Body of pancreas (tissue), 4 donors: ENCODE measurements at regions not wholly inside any gene's neighbourhood (a gene's known extent, or its start where the extent isn't known, plus 50 kb on each side); places are given as distances from the start of the nearest gene placed in this dataset.
"Not testable (repeated sequence)": the region's sequence is repeated elsewhere in the genome, so short reads cannot be mapped to it uniquely, and the experiment has no call there.

Source experiments
- ATAC-seq: fragments of 150-250 bp; one replicate; pipeline ENCODE4 v1.9.1; 2016
- DNase-seq, 4 donors: peaks; one replicate each; pipeline ENCODE4 v3.0.0-alpha.2; 2019
- H3K27ac ChIP-seq, 4 donors: fragments of 200-600 bp; sonication (generic); 1 replicate in 3 of 4; 2 replicates in 1 of 4; pipeline versions ENCODE4 v1.5.1 to v1.6.1; 2016 to 2019; ENCODE audit warnings: mild to moderate bottlenecking in 1 of 4, mixed read lengths in 1 of 4, moderate library complexity in 1 of 4
- H3K27me3 ChIP-seq, 2 donors: fragments of 200-600 bp; sonication (generic); one replicate each; pipeline ENCODE4 v1.6.0; 2016; ENCODE audit warnings: mild to moderate bottlenecking in 1 of 2
- H3K36me3 ChIP-seq, 2 donors: fragments of 200-600 bp; sonication (generic); replicated peaks in 1 of 2; 2 replicates each; pipeline ENCODE4 v1.5.1; 2016; ENCODE audit warnings: low read depth in 2 of 2; ENCODE audit not compliant: insufficient read depth in 1 of 2
- H3K4me1 ChIP-seq: fragments of 200-600 bp; sonication (generic); one replicate; pipeline ENCODE4 v1.6.0; 2016
- H3K4me3 ChIP-seq, 2 donors: fragments of 200-600 bp; sonication (generic); 1 replicate in 1 of 2; 2 replicates in 1 of 2; pipeline ENCODE4 v1.5.1; 2016 to 2019
- H3K9me3 ChIP-seq, 3 donors: fragments of 200-600 bp; sonication (generic); 1 replicate in 2 of 3; 2 replicates in 1 of 3; pipeline ENCODE4 v1.5.1; 2016
- CTCF ChIP-seq, 7 experiments: fragments of 450-650 bp in 4 of 7; fragments of 200-600 bp in 3 of 7; sonication (generic) in 3 of 7; IDR thresholded peaks; one replicate each; pipeline ENCODE4 v1.5.1; 2016 to 2019; ENCODE audit warnings: antibody characterized with exemption in 7 of 7
- POLR2A ChIP-seq, 3 donors: fragments of 450-650 bp; IDR thresholded peaks; one replicate each; pipeline ENCODE4 v1.6.1; 2016; ENCODE audit warnings: antibody characterized with exemption in 3 of 3, mild to moderate bottlenecking in 2 of 3
- WGBS, 2 donors: methylation state at CpG; one replicate each; pipeline ENCODE4 v1.1.5; 2017; 5-methylcytosine and 5-hydroxymethylcytosine counted together
- intact Hi-C: fragments of 100-400 bp; cut with DNase I; formaldehyde crosslinking; loops from one replicate; pipeline ENCODE4 v1.15.1; 2023

- ATAC-seq (no peak), DNase-seq (no peak)
- Histone ChIP-seq H3K36me3 (no peaks in the 10 kb centered on the region), H3K9me3 (no peaks in the 10 kb centered on the region), H3K4me3 (no peak overlapping the region), H3K4me1 (no peaks in the 10 kb centered on the region), H3K27ac (no peak overlapping the region), H3K27me3 (no peaks in the 10 kb centered on the region)
- WGBS, 2 donors: 53 to 80% methylated on average over 5 of the region's 5 CpGs
- intact Hi-C loops: no loop called here
- no peak for TF ChIP-seq POLR2A (IDR thresholded peaks at IDR 0.05)
- TF ChIP-seq CTCF (IDR thresholded peaks at IDR 0.05): no peak
These were observed 314.3 kb downstream of the C12orf75 start for GRCh38 chr12:105644770-105645169.

- Histone ChIP-seq H3K9me3 (no peaks in the 10 kb centered on the region), H3K4me3 (no peak overlapping the region), H3K36me3 (no peaks in the 10 kb centered on the region), H3K27ac (no peak overlapping the region), H3K4me1 (no peaks in the 10 kb centered on the region), H3K27me3 (no peaks in the 10 kb centered on the region)
- DNase-seq (no peak), ATAC-seq (no peak)
- intact Hi-C loops: no loop called here
- 63 to 68% methylated on average over 1 of the region's 1 CpG for WGBS, 2 donors
- TF ChIP-seq POLR2A (IDR thresholded peaks at IDR 0.05): no peak
These were observed 324.1 kb downstream of the C12orf75 start for GRCh38 chr12:105654606-105655005.

- intact Hi-C loops: no loop called here
- Histone ChIP-seq H3K9me3 (no peaks in the 10 kb centered on the region), H3K27ac (no peak overlapping the region), H3K27me3 (no peaks in the 10 kb centered on the region), H3K36me3 (no peaks in the 10 kb centered on the region), H3K4me3 (no peak overlapping the region), H3K4me1 (no peaks in the 10 kb centered on the region)
- no peak for TF ChIP-seq CTCF (IDR thresholded peaks at IDR 0.05)
- no peak for TF ChIP-seq POLR2A (IDR thresholded peaks at IDR 0.05)
- no peak for DNase-seq
- WGBS, 2 donors: 38 to 46% methylated on average over 2 of the region's 2 CpGs
- ATAC-seq: no peak
These were observed 327.9 kb downstream of the C12orf75 start for GRCh38 chr12:105658389-105658788.

DNA sequence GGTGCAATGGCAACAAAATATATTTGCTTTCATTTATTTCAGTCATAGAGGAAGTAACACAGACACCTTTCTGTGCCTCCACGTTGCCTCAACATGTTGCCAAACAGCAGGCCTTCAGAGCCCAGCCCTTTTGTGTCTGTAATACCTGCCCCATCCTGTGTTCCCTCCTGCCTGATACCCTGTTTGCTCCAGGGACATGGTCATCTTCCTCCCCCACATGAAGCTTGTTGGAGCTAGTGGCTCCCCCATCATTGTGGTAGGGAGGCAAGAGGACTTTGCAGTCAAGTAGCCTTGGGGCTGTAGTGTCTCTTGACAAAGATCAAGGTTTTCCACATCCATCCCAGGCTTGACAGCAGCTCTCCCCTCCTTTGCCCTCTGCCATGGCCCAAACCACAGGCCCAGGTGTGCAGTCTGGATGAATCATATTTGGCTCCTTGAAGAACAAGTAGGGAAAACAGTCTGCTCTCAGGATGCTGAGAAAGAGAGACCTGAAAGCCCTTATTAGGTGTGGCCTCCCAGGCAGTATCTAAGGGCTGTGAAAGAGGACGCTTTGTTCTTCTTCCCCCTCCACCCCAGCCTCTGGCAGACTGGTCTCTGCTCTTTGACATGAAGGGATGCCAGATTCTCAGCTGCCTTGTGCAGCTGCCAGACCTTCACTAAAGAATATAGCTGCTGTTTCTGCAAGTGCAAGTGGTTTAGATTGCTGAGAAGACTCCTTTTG lies 329.0 kb downstream of the C12orf75 start:
- intact Hi-C loops: no loop called here
- no peaks in the 10 kb centered on the region for H3K4me1 ChIP-seq
- ATAC-seq: peak; percentile 27
- TF ChIP-seq CTCF (IDR thresholded peaks at IDR 0.05) (no peak), POLR2A (IDR thresholded peaks at IDR 0.05) (no peak)
- H3K27ac ChIP-seq: peak overlapping the region in 1 of 4 donors; percentile 40
- H3K4me3 ChIP-seq: no peak overlapping the region
- H3K27me3 ChIP-seq: no peaks in the 10 kb centered on the region
- no peak for DNase-seq
- H3K36me3 ChIP-seq: no peaks in the 10 kb centered on the region
- 52 to 67% methylated on average over 2 of the region's 2 CpGs for WGBS, 2 donors
- H3K9me3 ChIP-seq: no peaks in the 10 kb centered on the region

DNA sequence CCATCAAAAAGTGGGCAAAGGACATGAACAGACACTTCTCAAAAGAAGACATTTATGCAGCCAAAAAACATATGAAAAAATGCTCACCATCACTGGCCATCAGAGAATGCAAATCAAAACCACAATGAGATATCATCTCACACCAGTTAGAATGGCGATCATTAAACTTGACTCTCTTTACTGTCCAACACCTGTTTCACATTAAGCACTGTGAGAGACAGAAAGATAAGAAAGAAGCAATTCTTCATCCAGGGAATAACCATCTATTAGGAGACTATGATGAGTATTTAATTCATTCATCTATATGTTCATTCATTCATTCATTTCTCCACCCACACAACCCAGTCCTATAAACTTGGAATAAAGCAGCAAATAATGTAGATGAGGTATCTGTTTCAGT lies 334.3 kb downstream of the C12orf75 start:
- ATAC-seq, H3K36me3 ChIP-seq, DNase-seq, H3K9me3 ChIP-seq, H3K27me3 ChIP-seq, H3K4me1 ChIP-seq, intact Hi-C loops, H3K4me3 ChIP-seq, H3K27ac ChIP-seq: not testable (repeated sequence)
- 75 to 76% methylated on average over 1 of the region's 1 CpG for WGBS, 2 donors

DNA sequence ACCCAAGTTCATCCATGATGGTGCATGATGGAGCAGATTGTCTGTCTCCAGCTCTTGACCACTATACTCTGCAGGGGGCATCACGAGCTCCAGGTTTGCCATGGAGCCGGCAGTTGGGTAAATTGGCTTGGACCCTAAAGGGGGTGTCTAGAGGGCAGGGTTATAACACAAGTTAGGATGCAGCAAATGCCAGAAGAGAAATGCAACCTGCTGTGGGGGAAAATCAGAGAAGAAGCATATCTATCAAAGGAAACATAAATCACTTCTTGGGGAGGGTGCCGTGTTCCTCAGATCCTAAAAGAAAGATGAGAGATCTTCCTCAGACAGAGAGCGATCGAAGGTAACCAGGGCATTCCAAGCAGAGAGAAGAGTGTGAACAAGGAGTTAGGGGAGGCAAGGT lies 334.9 kb downstream of the C12orf75 start:
- Histone ChIP-seq H3K9me3 (no peaks in the 10 kb centered on the region), H3K36me3 (no peaks in the 10 kb centered on the region), H3K4me3 (no peak overlapping the region), H3K27ac (no peak overlapping the region), H3K27me3 (no peaks in the 10 kb centered on the region), H3K4me1 (no peaks in the 10 kb centered on the region)
- no peak for ATAC-seq
- intact Hi-C loops: no loop called here
- DNase-seq: no peak
- no peak for TF ChIP-seq POLR2A (IDR thresholded peaks at IDR 0.05)
- TF ChIP-seq CTCF (IDR thresholded peaks at IDR 0.05): no peak
- 75 to 79% methylated on average over 5 of the region's 5 CpGs for WGBS, 2 donors
